ENCODE measurements at regions not wholly inside any gene's neighbourhood (a gene's known extent, or its start where the extent isn't known, plus 50 kb on each side); places are given as distances from the start of the nearest gene placed in this dataset.
"Not testable (repeated sequence)": the region's sequence is repeated elsewhere in the genome, so short reads cannot be mapped to it uniquely, and the experiment has no call there.

DNA sequence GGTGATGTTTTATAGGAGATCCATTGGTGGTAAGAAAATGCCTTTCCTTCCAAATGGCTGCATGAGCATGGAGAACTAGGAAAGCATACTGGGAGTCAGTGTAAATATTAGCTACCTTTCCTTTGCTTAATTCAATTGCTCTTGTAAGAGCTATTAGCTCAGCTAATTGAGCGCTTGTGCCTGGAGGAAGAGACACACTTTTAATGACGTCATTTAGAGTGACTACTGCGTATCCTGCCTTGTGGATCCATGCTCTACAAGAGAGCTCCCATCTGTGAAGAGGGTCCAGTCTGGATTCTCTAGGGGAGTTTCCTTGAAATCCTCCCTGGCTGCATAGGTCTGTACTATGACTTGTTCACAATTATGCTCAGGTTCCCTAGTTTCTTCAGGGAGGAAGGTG lies 63.8 kb upstream of the ARRDC3 start:
- TF ChIP-seq EZH2 (IDR thresholded peaks at IDR 0.05; ENCODE audit: borderline replicate concordance, insufficient read depth, low read length, poor library complexity, severe bottlenecking), result not testable (repeated sequence)
- TF ChIP-seq, protein P1, sequence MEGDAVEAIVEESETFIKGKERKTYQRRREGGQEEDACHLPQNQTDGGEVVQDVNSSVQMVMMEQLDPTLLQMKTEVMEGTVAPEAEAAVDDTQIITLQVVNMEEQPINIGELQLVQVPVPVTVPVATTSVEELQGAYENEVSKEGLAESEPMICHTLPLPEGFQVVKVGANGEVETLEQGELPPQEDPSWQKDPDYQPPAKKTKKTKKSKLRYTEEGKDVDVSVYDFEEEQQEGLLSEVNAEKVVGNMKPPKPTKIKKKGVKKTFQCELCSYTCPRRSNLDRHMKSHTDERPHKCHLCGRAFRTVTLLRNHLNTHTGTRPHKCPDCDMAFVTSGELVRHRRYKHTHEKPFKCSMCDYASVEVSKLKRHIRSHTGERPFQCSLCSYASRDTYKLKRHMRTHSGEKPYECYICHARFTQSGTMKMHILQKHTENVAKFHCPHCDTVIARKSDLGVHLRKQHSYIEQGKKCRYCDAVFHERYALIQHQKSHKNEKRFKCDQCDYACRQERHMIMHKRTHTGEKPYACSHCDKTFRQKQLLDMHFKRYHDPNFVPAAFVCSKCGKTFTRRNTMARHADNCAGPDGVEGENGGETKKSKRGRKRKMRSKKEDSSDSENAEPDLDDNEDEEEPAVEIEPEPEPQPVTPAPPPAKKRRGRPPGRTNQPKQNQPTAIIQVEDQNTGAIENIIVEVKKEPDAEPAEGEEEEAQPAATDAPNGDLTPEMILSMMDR (IDR thresholded peaks at IDR 0.05; ENCODE audit: poor library complexity, severe bottlenecking), result not testable (repeated sequence)
